GM12878 (cell line): ENCODE measurements at regions not wholly inside any gene's neighbourhood (a gene's known extent, or its start where the extent isn't known, plus 50 kb on each side); places are given as distances from the start of the nearest gene placed in this dataset.

ENCODE experiments used
- ATAC-seq: fragments of 200-7000 bp; cut with Tn5 transposase; 3 replicates; pipeline ENCODE4 v1.9.1; 2020; ENCODE audit warnings: mild to moderate bottlenecking, moderate library complexity
- BruUV-seq: library from RNA; stranded (reverse); fragments of 400-500 nt; replicated peaks from 2 replicates; lab custom pipeline; 2021; lab: Mats Ljungman, UMichigan
- CTCF ChIA-PET: fragments of 300-600 bp; sonication (Branson Sonifier 250); formaldehyde crosslinking; extraction: SDS; loops from one replicate; lab custom pipeline; 2021; ENCODE audit warnings: inconsistent platforms; lab: Yijun Ruan, JAX
- POLR2A ChIA-PET: fragments of 350-600 bp; formaldehyde crosslinking; extraction: SDS; loops from one replicate; lab custom pipeline; 2021; ENCODE audit warnings: inconsistent platforms; lab: Charles Lee
- RAD21 ChIA-PET: fragments of 300-600 bp; sonication (Branson Sonifier 250); formaldehyde crosslinking; loops from one replicate; lab custom pipeline; 2023; ENCODE audit warnings: antibody characterized with exemption; ENCODE audit not compliant: unreplicated experiment; lab: Charles Lee
- SMC1A ChIA-PET: fragments of 300-600 bp; sonication (Branson Sonifier 250); formaldehyde crosslinking; loops from one replicate; lab custom pipeline; 2023; ENCODE audit not compliant: unreplicated experiment, uncharacterized antibody; lab: Charles Lee
- DNase-seq: peaks from one replicate; pipeline ENCODE4 v3.0.0-alpha.2; 2011; ENCODE audit warnings: low read depth, low spot score
- FAIRE-seq: peaks from 3 replicates; lab custom pipeline; 2011; peaks lifted over from hg19 to GRCh38; lab: Jason Lieb, UNC
- H2AFZ ChIP-seq: 2 replicates; pipeline ENCODE4 v1.6.0; 2011; ENCODE audit warnings: low read depth, low read length, control low read depth; ENCODE audit not compliant: control insufficient read depth
- H3K27ac ChIP-seq: 2 replicates; pipeline ENCODE4 v1.5.1; 2011; ENCODE audit warnings: control low read depth; ENCODE audit not compliant: control insufficient read depth, insufficient read depth
- H3K27me3 ChIP-seq, 2 experiments: replicated peaks in 1 of 2; 2 replicates each; pipeline versions ENCODE4 v1.6.0 to v1.6.1; 2011; ENCODE audit warnings: low read length in 1 of 2; ENCODE audit not compliant: control insufficient read depth in 2 of 2, insufficient read depth in 2 of 2
- H3K36me3 ChIP-seq, 2 experiments: 2 replicates each; pipeline ENCODE4 v1.5.1; 2011; ENCODE audit warnings: low read length in 1 of 2; ENCODE audit not compliant: control insufficient read depth in 2 of 2, insufficient read depth in 2 of 2
- H3K4me1 ChIP-seq: 2 replicates; pipeline ENCODE4 v1.6.1; 2011; ENCODE audit warnings: mild to moderate bottlenecking, low read length, moderate library complexity, mixed read lengths; ENCODE audit not compliant: control insufficient read depth, insufficient read depth
- H3K4me2 ChIP-seq: 2 replicates; pipeline ENCODE4 v1.6.0; 2011; ENCODE audit warnings: control low read depth; ENCODE audit not compliant: control insufficient read depth, insufficient read depth
- H3K4me3 ChIP-seq: fragments of 200-600 bp; sonication (generic); 2 replicates; pipeline ENCODE4 v1.5.1; 2016
- H3K79me2 ChIP-seq: 2 replicates; pipeline ENCODE4 v1.6.0; 2011; ENCODE audit warnings: low read length; ENCODE audit not compliant: control insufficient read depth, insufficient read depth
- H3K9ac ChIP-seq: 2 replicates; pipeline ENCODE4 v1.8.0; 2011; ENCODE audit warnings: low read length, control low read depth, mixed read lengths; ENCODE audit not compliant: control insufficient read depth, insufficient read depth
- H3K9me3 ChIP-seq: replicated peaks from 3 replicates; pipeline ENCODE4 v1.5.1; 2011; ENCODE audit warnings: mild to moderate bottlenecking, low read length; ENCODE audit not compliant: control insufficient read depth, insufficient read depth
- H4K20me1 ChIP-seq: 2 replicates; pipeline ENCODE4 v1.6.0; 2011; ENCODE audit not compliant: control insufficient read depth, insufficient read depth
- ESRRA ChIP-seq: IDR thresholded peaks from 2 replicates; pipeline ENCODE4 v1.6.1; 2012; ENCODE audit warnings: mild to moderate bottlenecking, low read length, improper control_type of control experiment
- IRF3 ChIP-seq: fragments of 450-650 bp; IDR thresholded peaks from 2 replicates; pipeline ENCODE4 v1.6.1; 2014; ENCODE audit warnings: mild to moderate bottlenecking
- PML ChIP-seq: IDR thresholded peaks from 2 replicates; pipeline ENCODE4 v1.6.1; 2012; ENCODE audit warnings: low read length, inconsistent platforms
- POLR2A ChIP-seq: IDR thresholded peaks from 2 replicates; pipeline ENCODE4 v1.6.1; 2011; ENCODE audit warnings: low read depth, mild to moderate bottlenecking, low read length
- SREBF1 ChIP-seq: IDR thresholded peaks from 2 replicates; pipeline ENCODE4 v1.6.1; 2012; ENCODE audit warnings: mild to moderate bottlenecking, low read length
- SREBF2 ChIP-seq: IDR thresholded peaks from 2 replicates; pipeline ENCODE4 v1.6.1; 2012; ENCODE audit warnings: mild to moderate bottlenecking, low read length
- STAT3 ChIP-seq: IDR thresholded peaks from 2 replicates; pipeline ENCODE4 v1.6.1; 2011; ENCODE audit warnings: low read depth, low read length, improper control_type of control experiment
- TAF1 ChIP-seq: IDR thresholded peaks from 2 replicates; pipeline ENCODE4 v1.6.1; 2011; ENCODE audit warnings: mild to moderate bottlenecking, low read depth, low read length, borderline replicate concordance
- ZNF384 ChIP-seq: IDR thresholded peaks from 2 replicates; pipeline ENCODE4 v1.6.1; 2012; ENCODE audit warnings: low read depth, mild to moderate bottlenecking, low read length, improper control_type of control experiment, borderline replicate concordance
- WGBS: methylation state at CpG from one replicate; pipeline ENCODE4 v1.1.6; 2016; ENCODE audit warnings: low lambda C conversion rate; ENCODE audit not compliant: insufficient replicate concordance, insufficient coverage; ENCODE audit errors: missing lambda C conversion rate; 5-methylcytosine and 5-hydroxymethylcytosine counted together
- in situ Hi-C: fragments of 300-500 bp; cut with MboI; formaldehyde crosslinking; loops from 9 replicates; pipeline ENCODE4 v1.14.3; 2018; ENCODE audit warnings: mixed read lengths
- intact Hi-C: fragments of 100-400 bp; cut with micrococcal nuclease; formaldehyde crosslinking; loops from one replicate; pipeline ENCODE4 v1.14.2; 2022; ENCODE audit not compliant: unreplicated experiment

- no peak for TF ChIP-seq IRF3
- TF ChIP-seq SREBF2 = no peak
- TF ChIP-seq ESRRA = no peak
- TF ChIP-seq ZNF384 = no peak
- no peak for TF ChIP-seq SREBF1
- TF ChIP-seq POLR2A = no peak
- TF ChIP-seq PML = no peak
Measured at GRCh38 chr13:50274181-50274580, 258.9 kb downstream of the KCNRG start (continued).

- Histone ChIP-seq H2AFZ (no peak overlapping the region), H3K27me3 (no peaks in the 10 kb centered on the region; a peak in 1 of 4 replicates), H3K79me2 (no peaks in the 10 kb centered on the region), H3K9ac (no peak overlapping the region), H3K9me3 (no peaks in the 10 kb centered on the region; the same call in 2 of the 3 replicates), H3K36me3 (no peaks in the 10 kb centered on the region), H3K4me1 (no peaks in the 10 kb centered on the region), H3K27ac (no peak overlapping the region), H3K4me3 (no peak overlapping the region), H3K4me2 (no peak overlapping the region), H4K20me1 (no peaks in the 10 kb centered on the region)
- ChIA-PET POLR2A (interaction anchor here (0.6 kb wide), 1 partner anchor 41 kb away, joined by 6 read pairs; no protein-coding TSS in a partner anchor), SMC1A (no interaction called here), RAD21 (no interaction called here), CTCF (no interaction called here)
- TF ChIP-seq STAT3 = no peak
- no peak for TF ChIP-seq TAF1
- intact Hi-C loops (no loop called here), in situ Hi-C loops (no loop called here)
- no peak for ATAC-seq
- no peak for FAIRE-seq
- 0% methylated on average over 1 of the region's 1 CpG for WGBS
- no TSS peak for BruUV-seq
- no peak for DNase-seq
Measured at GRCh38 chr13:50275392-50276063, 260.3 kb downstream of the KCNRG start.
